Liver (tissue), 7 donors: ENCODE measurements at regions not wholly inside any gene's neighbourhood (a gene's known extent, or its start where the extent isn't known, plus 50 kb on each side); places are given as distances from the start of the nearest gene placed in this dataset.

Experiments used
- DNase-seq: peaks from one replicate; pipeline ENCODE4 v3.0.0-alpha.2; 2017; ENCODE audit warnings: low spot score
- H3K27ac ChIP-seq, 2 donors: one replicate each; pipeline ENCODE4 v1.7.0; 2013; ENCODE audit warnings: inconsistent platforms in 2 of 2, low read length in 2 of 2, control low read depth in 1 of 2, low read depth in 1 of 2, mild to moderate bottlenecking in 1 of 2
- H3K27me3 ChIP-seq, 4 donors: one replicate each; pipeline versions ENCODE4 v1.6.1 to v1.7.0; 2013; ENCODE audit warnings: low read length in 3 of 4, inconsistent platforms in 1 of 4, mild to moderate bottlenecking in 1 of 4, moderate library complexity in 1 of 4; ENCODE audit not compliant: control insufficient read depth in 4 of 4, insufficient read depth in 4 of 4
- H3K36me3 ChIP-seq, 4 donors: one replicate each; pipeline versions ENCODE4 v1.6.1 to v1.7.0; 2013; ENCODE audit warnings: low read length in 3 of 4, mild to moderate bottlenecking in 3 of 4, low read depth in 1 of 4, moderate library complexity in 1 of 4; ENCODE audit not compliant: control insufficient read depth in 4 of 4, insufficient read depth in 3 of 4
- H3K4me1 ChIP-seq, 4 donors: one replicate each; pipeline versions ENCODE4 v1.6.1 to v1.7.0; 2013; ENCODE audit warnings: low read length in 3 of 4, mild to moderate bottlenecking in 3 of 4, moderate library complexity in 1 of 4; ENCODE audit not compliant: control insufficient read depth in 4 of 4, insufficient read depth in 4 of 4
- H3K4me3 ChIP-seq, 3 donors: one replicate each; pipeline versions ENCODE4 v1.6.1 to v1.7.0; 2013; ENCODE audit warnings: low read length in 3 of 3, control low read depth in 1 of 3, low read depth in 1 of 3, mild to moderate bottlenecking in 1 of 3
- H3K9ac ChIP-seq, 2 donors: one replicate each; pipeline ENCODE4 v1.7.0; 2013; ENCODE audit warnings: low read length in 2 of 2, mild to moderate bottlenecking in 2 of 2, moderate library complexity in 2 of 2, control low read depth in 1 of 2, low read depth in 1 of 2
- H3K9me3 ChIP-seq, 4 donors: one replicate each; pipeline versions ENCODE4 v1.6.1 to v1.7.0; 2013; ENCODE audit warnings: low read length in 3 of 4; ENCODE audit not compliant: control insufficient read depth in 4 of 4
- FOXA1 ChIP-seq: IDR thresholded peaks from 2 replicates; pipeline ENCODE4 v1.6.1; 2016; ENCODE audit warnings: antibody characterized with exemption
- FOXA2 ChIP-seq: IDR thresholded peaks from 2 replicates; pipeline ENCODE4 v1.6.1; 2016; ENCODE audit warnings: antibody characterized with exemption
- GABPA ChIP-seq, 2 donors: IDR thresholded peaks in 1 of 2; conservative IDR thresholded peaks in 1 of 2; 2 replicates each; pipeline ENCODE4 v1.6.1; 2016; ENCODE audit warnings: antibody characterized with exemption in 2 of 2, mild to moderate bottlenecking in 1 of 2, moderate library complexity in 1 of 2
- HNF4A ChIP-seq, 2 donors: conservative IDR thresholded peaks; 2 replicates each; pipeline ENCODE4 v1.6.1; 2016; ENCODE audit warnings: antibody characterized with exemption in 2 of 2, mild to moderate bottlenecking in 2 of 2
- HNF4G ChIP-seq: IDR thresholded peaks from 2 replicates; pipeline ENCODE4 v1.6.1; 2016; ENCODE audit warnings: antibody characterized with exemption
- NR2F2 ChIP-seq: IDR thresholded peaks from 2 replicates; pipeline ENCODE4 v1.6.1; 2016; ENCODE audit warnings: antibody characterized with exemption
- RAD21 ChIP-seq, 2 donors: IDR thresholded peaks; 2 replicates each; pipeline ENCODE4 v1.6.1; 2016; ENCODE audit warnings: antibody characterized with exemption in 2 of 2, mild to moderate bottlenecking in 2 of 2
- RXRA ChIP-seq, 2 donors: IDR thresholded peaks; 2 replicates each; pipeline ENCODE4 v1.6.1; 2017 to 2018; ENCODE audit warnings: antibody characterized with exemption in 2 of 2, mild to moderate bottlenecking in 1 of 2
- SP1 ChIP-seq: IDR thresholded peaks from 2 replicates; pipeline ENCODE4 v1.6.1; 2018; ENCODE audit warnings: antibody characterized with exemption, mild to moderate bottlenecking
- TAF1 ChIP-seq: conservative IDR thresholded peaks from 2 replicates; pipeline ENCODE4 v1.6.1; 2016; ENCODE audit warnings: antibody characterized with exemption, mild to moderate bottlenecking
- YY1 ChIP-seq: IDR thresholded peaks from 2 replicates; pipeline ENCODE4 v1.6.1; 2016; ENCODE audit warnings: antibody characterized with exemption, mild to moderate bottlenecking
- WGBS: extraction: QIAGEN DNeasy Blood & Tissue Kit; methylation state at CpG from one replicate; pipeline ENCODE4 v1.1.7; 2013; 5-methylcytosine and 5-hydroxymethylcytosine counted together
- TF ChIP-seq, protein P1 (sequence below): IDR thresholded peaks from 2 replicates; pipeline ENCODE4 v1.6.1; 2016; ENCODE audit warnings: antibody characterized with exemption
- TF ChIP-seq, protein P2 (sequence below): IDR thresholded peaks from 2 replicates; pipeline ENCODE4 v1.6.1; 2016; ENCODE audit warnings: antibody characterized with exemption
- TF ChIP-seq, protein P3 (sequence below): IDR thresholded peaks from 2 replicates; pipeline ENCODE4 v1.6.1; 2016; ENCODE audit warnings: antibody characterized with exemption
- TF ChIP-seq, protein P4 (sequence below): IDR thresholded peaks from 2 replicates; pipeline ENCODE4 v1.6.1; 2016; ENCODE audit warnings: antibody characterized with exemption, mild to moderate bottlenecking
- donor health status: healthy.
- donor health status: healthy.
- donor health status: healthy.
- donor health status: healthy.

DNA sequence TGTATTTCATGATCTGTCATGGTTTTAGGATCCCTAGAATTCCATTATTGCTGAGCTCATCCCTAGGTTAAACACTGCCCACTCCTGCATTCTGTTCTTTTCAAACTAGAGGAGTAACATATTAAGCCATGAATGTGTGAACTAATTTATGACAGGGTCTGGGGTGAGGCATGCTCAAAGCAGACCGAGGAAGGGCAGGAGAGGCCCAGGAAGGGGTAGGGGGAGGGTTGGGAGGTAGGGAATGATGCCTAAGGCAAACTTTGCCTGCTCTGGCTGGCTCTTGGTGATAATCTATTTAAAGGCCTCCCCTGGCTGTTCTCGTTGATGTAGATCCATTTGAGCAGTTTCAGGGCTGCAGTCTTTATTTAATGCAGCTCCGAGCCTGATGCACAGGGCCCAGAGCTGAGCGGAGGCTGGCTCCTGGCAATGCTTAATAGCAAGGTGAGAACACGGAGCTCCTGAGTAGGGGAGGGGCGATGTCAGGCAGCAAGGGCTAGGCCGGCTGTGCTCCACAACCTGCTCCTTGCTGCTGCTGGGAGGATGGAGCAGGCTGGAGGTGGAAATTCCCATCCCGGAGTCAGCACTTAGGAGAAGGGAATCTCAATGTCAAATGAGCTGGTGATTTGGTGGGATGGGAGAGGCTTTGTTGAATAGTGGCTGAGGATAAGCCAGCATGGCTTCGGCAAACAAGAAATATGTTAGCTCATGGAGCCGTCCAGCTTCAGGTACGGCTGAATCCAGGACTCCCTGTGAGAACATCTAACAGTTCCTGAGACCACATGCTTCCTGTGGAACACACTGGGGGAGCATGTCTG, 73.2 kb upstream of the UNC5A start:
- TF ChIP-seq HNF4A (conservative IDR thresholded peaks at IDR 0.05) (no peak), TAF1 (no peak), FOXA2 (no peak)
- TF ChIP-seq, protein P1, sequence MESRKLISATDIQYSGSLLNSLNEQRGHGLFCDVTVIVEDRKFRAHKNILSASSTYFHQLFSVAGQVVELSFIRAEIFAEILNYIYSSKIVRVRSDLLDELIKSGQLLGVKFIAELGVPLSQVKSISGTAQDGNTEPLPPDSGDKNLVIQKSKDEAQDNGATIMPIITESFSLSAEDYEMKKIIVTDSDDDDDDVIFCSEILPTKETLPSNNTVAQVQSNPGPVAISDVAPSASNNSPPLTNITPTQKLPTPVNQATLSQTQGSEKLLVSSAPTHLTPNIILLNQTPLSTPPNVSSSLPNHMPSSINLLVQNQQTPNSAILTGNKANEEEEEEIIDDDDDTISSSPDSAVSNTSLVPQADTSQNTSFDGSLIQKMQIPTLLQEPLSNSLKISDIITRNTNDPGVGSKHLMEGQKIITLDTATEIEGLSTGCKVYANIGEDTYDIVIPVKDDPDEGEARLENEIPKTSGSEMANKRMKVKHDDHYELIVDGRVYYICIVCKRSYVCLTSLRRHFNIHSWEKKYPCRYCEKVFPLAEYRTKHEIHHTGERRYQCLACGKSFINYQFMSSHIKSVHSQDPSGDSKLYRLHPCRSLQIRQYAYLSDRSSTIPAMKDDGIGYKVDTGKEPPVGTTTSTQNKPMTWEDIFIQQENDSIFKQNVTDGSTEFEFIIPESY: no peak
- H3K9me3 ChIP-seq: no peaks in the 10 kb centered on the region
- H3K4me1 ChIP-seq: peaks cover 0 to 4% (median 0%) of the 10 kb centered on the region in 4 donors
- H3K27ac ChIP-seq: no peak overlapping the region
- H3K9ac ChIP-seq: no peak overlapping the region
- no peak for DNase-seq
- H3K4me3 ChIP-seq: no peak overlapping the region
- WGBS: 63% methylated on average over 11 of the region's 11 CpGs
- H3K27me3 ChIP-seq: peaks cover 0 to 4% (median 2%) of the 10 kb centered on the region in 4 donors
- H3K36me3 ChIP-seq: no peaks in the 10 kb centered on the region

DNA sequence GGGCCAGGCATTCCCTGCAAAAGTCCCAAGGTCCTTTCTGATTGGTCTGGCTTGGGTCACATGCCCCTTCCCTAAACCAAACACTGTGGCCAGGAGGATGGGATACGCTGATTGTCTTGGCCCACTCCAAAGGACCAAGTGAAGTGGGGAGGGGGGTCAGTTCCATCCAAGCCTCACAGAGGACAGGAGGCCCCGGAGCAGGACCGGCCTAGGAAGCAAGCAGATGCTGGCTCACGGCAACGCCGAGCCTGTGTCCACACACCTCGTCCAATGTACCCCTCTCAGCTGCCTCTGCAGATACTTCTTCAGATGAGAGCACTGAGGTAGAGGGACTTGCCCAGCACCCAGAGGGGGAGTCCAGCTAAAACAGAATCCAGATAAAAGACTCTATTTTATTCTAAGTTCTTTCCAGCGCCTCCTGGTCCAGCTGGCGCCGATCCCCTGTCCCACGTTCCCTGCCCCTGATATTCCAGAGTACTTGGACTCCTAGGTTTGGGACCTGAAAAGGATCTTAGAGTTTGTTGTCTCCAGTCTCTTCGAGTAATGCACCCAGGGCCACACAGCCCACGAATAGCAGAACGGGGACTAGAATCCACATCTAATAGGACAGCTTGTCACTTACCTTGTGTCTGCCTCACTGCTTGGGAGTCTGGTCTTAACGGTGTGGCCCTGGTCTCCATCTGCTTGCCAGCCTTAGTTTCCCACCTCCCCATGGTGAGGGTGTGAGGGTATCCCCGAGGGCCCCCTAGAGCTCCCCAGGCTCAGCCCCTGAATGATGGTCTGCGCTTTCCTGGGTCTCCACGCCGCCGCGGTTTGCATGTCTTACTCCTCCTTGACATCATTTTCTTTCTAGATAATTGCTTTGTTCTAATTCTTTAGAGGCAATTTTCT, 72.4 kb upstream of the UNC5A start:
- 82% methylated on average over 21 of the region's 21 CpGs for WGBS
- H3K27me3 ChIP-seq: peaks cover 0 to 4% (median 1%) of the 10 kb centered on the region in 4 donors
- DNase-seq: no peak
- peaks cover 0 to 5% (median 0%) of the 10 kb centered on the region in 4 donors for H3K4me1 ChIP-seq
- no peak overlapping the region for H3K27ac ChIP-seq
- TF ChIP-seq RAD21 (IDR thresholded peaks at IDR 0.05) (no peak), FOXA2 (no peak), YY1 (no peak)
- TF ChIP-seq, protein P1: no peak
- TF ChIP-seq, protein P2, sequence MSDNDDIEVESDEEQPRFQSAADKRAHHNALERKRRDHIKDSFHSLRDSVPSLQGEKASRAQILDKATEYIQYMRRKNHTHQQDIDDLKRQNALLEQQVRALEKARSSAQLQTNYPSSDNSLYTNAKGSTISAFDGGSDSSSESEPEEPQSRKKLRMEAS: no peak
- TF ChIP-seq, protein P3, sequence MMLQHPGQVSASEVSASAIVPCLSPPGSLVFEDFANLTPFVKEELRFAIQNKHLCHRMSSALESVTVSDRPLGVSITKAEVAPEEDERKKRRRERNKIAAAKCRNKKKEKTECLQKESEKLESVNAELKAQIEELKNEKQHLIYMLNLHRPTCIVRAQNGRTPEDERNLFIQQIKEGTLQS: no peak
- no peak overlapping the region for H3K9ac ChIP-seq
- no peaks in the 10 kb centered on the region for H3K9me3 ChIP-seq
- H3K4me3 ChIP-seq: no peak overlapping the region
- no peaks in the 10 kb centered on the region for H3K36me3 ChIP-seq

DNA sequence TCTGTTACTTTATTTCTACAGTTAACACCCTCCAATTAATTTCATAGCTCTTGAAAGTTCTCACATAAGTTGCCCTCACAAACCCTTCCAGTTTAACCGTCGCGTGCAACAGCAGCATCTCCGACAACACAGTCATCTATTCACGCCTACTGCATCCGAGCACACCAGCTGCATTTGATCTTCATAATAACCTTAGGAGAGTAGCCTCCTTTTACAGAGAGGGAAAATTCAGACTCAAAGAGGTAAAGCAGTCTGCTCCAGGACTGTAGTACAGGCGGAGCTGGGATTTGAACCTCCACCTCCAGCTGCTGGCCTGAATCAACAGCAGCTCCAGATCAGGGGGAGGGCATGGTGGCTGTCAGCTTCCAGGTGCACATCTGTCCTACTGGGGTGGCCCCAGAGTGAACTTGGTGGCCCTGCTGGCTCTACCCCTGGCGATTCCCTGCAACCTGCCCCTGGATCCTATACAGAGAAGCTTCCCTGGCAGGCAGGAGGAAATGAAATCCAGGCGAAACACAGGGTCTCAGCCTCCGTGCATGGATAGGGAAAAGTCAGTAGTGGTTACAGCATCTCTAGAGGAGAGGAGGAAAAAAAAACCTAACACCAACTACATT, 71.6 kb upstream of the UNC5A start:
- no peak overlapping the region for H3K27ac ChIP-seq
- H3K36me3 ChIP-seq: no peaks in the 10 kb centered on the region
- TF ChIP-seq, protein P2: no peak
- no peak for TF ChIP-seq HNF4A (conservative IDR thresholded peaks at IDR 0.05)
- no peak for TF ChIP-seq FOXA2
- no peak for TF ChIP-seq TAF1
- no peak for TF ChIP-seq HNF4G
- TF ChIP-seq, protein P4, sequence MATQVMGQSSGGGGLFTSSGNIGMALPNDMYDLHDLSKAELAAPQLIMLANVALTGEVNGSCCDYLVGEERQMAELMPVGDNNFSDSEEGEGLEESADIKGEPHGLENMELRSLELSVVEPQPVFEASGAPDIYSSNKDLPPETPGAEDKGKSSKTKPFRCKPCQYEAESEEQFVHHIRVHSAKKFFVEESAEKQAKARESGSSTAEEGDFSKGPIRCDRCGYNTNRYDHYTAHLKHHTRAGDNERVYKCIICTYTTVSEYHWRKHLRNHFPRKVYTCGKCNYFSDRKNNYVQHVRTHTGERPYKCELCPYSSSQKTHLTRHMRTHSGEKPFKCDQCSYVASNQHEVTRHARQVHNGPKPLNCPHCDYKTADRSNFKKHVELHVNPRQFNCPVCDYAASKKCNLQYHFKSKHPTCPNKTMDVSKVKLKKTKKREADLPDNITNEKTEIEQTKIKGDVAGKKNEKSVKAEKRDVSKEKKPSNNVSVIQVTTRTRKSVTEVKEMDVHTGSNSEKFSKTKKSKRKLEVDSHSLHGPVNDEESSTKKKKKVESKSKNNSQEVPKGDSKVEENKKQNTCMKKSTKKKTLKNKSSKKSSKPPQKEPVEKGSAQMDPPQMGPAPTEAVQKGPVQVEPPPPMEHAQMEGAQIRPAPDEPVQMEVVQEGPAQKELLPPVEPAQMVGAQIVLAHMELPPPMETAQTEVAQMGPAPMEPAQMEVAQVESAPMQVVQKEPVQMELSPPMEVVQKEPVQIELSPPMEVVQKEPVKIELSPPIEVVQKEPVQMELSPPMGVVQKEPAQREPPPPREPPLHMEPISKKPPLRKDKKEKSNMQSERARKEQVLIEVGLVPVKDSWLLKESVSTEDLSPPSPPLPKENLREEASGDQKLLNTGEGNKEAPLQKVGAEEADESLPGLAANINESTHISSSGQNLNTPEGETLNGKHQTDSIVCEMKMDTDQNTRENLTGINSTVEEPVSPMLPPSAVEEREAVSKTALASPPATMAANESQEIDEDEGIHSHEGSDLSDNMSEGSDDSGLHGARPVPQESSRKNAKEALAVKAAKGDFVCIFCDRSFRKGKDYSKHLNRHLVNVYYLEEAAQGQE: no peak
- TF ChIP-seq FOXA1: no peak
- TF ChIP-seq NR2F2: no peak
- no peak for TF ChIP-seq SP1
- TF ChIP-seq GABPA (IDR thresholded peaks at IDR 0.05 in 1 of 2, conservative IDR thresholded peaks at IDR 0.05 in 1 of 2): no peak
- TF ChIP-seq RXRA (IDR thresholded peaks at IDR 0.05): no peak
- peaks cover 0 to 6% (median 1%) of the 10 kb centered on the region in 4 donors for H3K4me1 ChIP-seq
- no peak overlapping the region for H3K9ac ChIP-seq
- H3K4me3 ChIP-seq: no peak overlapping the region
- H3K27me3 ChIP-seq: peaks cover 0 to 4% (median 3%) of the 10 kb centered on the region in 4 donors
- no peak for DNase-seq
- no peaks in the 10 kb centered on the region for H3K9me3 ChIP-seq
- 67% methylated on average over 10 of the region's 10 CpGs for WGBS
